ENCODE measurements at regions not wholly inside any gene's neighbourhood (a gene's known extent, or its start where the extent isn't known, plus 50 kb on each side); places are given as distances from the start of the nearest gene placed in this dataset.

- TF ChIP-seq POLR2AphosphoS5 (IDR thresholded peaks at IDR 0.05) (no peak), POLR2A (IDR thresholded peaks at IDR 0.05) (no peak)
- TF ChIP-seq, protein P1, sequence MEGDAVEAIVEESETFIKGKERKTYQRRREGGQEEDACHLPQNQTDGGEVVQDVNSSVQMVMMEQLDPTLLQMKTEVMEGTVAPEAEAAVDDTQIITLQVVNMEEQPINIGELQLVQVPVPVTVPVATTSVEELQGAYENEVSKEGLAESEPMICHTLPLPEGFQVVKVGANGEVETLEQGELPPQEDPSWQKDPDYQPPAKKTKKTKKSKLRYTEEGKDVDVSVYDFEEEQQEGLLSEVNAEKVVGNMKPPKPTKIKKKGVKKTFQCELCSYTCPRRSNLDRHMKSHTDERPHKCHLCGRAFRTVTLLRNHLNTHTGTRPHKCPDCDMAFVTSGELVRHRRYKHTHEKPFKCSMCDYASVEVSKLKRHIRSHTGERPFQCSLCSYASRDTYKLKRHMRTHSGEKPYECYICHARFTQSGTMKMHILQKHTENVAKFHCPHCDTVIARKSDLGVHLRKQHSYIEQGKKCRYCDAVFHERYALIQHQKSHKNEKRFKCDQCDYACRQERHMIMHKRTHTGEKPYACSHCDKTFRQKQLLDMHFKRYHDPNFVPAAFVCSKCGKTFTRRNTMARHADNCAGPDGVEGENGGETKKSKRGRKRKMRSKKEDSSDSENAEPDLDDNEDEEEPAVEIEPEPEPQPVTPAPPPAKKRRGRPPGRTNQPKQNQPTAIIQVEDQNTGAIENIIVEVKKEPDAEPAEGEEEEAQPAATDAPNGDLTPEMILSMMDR (IDR thresholded peaks at IDR 0.05), result no peak
Measured at GRCh38 chr2:185202381-185202780, 536.2 kb upstream of the FSIP2 start.

All from upper lobe of left lung (tissue), 4 donors.